ENCODE measurements at regions not wholly inside any gene's neighbourhood (a gene's known extent, or its start where the extent isn't known, plus 50 kb on each side); places are given as distances from the start of the nearest gene placed in this dataset.

GRCh38 chr10:130875116-130875515 is 436.4 kb downstream of the TCERG1L start:
- Histone ChIP-seq H4K5ac (ENCODE audit: low read depth, low read length) (no peak overlapping the region), H3K4me3 (ENCODE audit: insufficient read depth, low read depth, low read length) (no peak overlapping the region)

More at GRCh38 chr10:130875116-130875515, 436.4 kb downstream of the TCERG1L start:
- dilution Hi-C loops (cut with HindIII; ENCODE audit: low sequenced_read_pairs, unreplicated experiment) (no loop called here), intact Hi-C loops (cut with micrococcal nuclease) (no loop called here), in situ Hi-C loops (cut with MboI; ENCODE audit: low sequenced_read_pairs) (no loop called here)
- Histone ChIP-seq H3K14ac (replicated peaks; ENCODE audit: low read depth, low read length) (no peak overlapping the region), H3K79me1 (ENCODE audit: low read depth in 1 of 2, low read length in 2 of 2) (no peaks in the 10 kb centered on the region), H4K20me1 (ENCODE audit: insufficient read depth, low read length) (no peaks in the 10 kb centered on the region), H2BK5ac (ENCODE audit: low read depth, low read length, poor library complexity, severe bottlenecking) (no peak overlapping the region), H3K9me1 (ENCODE audit: insufficient read depth, low read length) (no peaks in the 10 kb centered on the region), H3K36me3 (ENCODE audit: control insufficient read depth, insufficient read depth, low read length) (no peaks in the 10 kb centered on the region), H3K4ac (ENCODE audit: low read depth, low read length) (no peak overlapping the region), H3K56ac (ENCODE audit: extremely low read depth, insufficient read depth, low read length) (no peak overlapping the region), H2BK120ac (ENCODE audit: low read depth, low read length) (no peak overlapping the region), H4K91ac (ENCODE audit: insufficient read depth, low read depth, low read length) (no peak overlapping the region), H3K18ac (ENCODE audit: low read depth, low read length) (no peak overlapping the region), H2AFZ (replicated peaks; ENCODE audit: low read length, poor library complexity) (no peak overlapping the region), H3K23ac (ENCODE audit: low read depth, low read length) (no peak overlapping the region), H2AK5ac (ENCODE audit: low read depth, low read length) (no peak overlapping the region), H2AK9ac (replicated peaks; ENCODE audit: low read depth, low read length, poor library complexity) (no peak overlapping the region), H3K27me3 (ENCODE audit: control insufficient read depth, insufficient read depth, low read length) (no peaks in the 10 kb centered on the region), H3K9me3 (ENCODE audit: control insufficient read depth, insufficient read depth, low read length) (peaks cover 35% of the 10 kb centered on the region), H3K4me1 (ENCODE audit: control insufficient read depth, insufficient read depth, low read length) (no peaks in the 10 kb centered on the region), H2BK15ac (ENCODE audit: low read depth, low read length) (no peak overlapping the region), H2BK20ac (ENCODE audit: low read depth, low read length) (no peak overlapping the region), H3K9ac (ENCODE audit: low read depth, low read length) (no peak overlapping the region), H4K8ac (ENCODE audit: low read depth in 2 of 2, low read length in 2 of 2) (no peak overlapping the region), H3K27ac (ENCODE audit: insufficient read depth, low read length) (no peak overlapping the region), H3K4me2 (ENCODE audit: low read depth, low read length) (no peak overlapping the region)
- CTCF ChIA-PET, result no interaction called here
- no CpG with 5 or more reads among the region's 2 CpGs for WGBS, 2 experiments (ENCODE audit: extremely low coverage in 2 of 2, insufficient read length in 1 of 2)
- TF ChIP-seq RAD21 (IDR thresholded peaks at IDR 0.05; ENCODE audit: low read length), result no peak
- no peak for TF ChIP-seq POLR2A (IDR thresholded peaks at IDR 0.05; ENCODE audit: low read depth, low read length)
- no TSS peak for BruUV-seq (replicated peaks)
- POLR2A ChIA-PET (ENCODE audit: unreplicated experiment), result no interaction called here
- no peak for DNase-seq
- ATAC-seq (ENCODE audit: low read depth), result no peak
